ENCODE measurements at regions not wholly inside any gene's neighbourhood (a gene's known extent, or its start where the extent isn't known, plus 50 kb on each side); places are given as distances from the start of the nearest gene placed in this dataset.

DNA sequence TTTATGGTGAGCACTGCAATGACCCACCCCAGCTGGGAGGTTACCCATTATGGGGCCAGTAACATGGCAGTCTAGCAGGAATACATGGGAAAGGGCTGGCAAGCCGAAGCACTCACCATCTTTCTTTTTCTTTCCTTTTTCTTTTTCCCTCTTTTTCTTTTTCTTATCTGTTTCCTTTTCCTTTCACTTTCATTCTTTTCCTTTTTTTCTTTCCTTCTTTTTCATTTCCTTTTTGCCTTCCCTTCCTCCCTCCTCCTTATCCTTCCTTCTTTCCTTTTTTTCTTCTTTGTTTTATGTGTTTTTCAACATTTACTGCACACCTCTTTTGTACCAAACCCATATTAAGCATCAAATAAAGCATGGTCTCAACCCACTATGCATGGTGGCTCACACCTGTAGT lies 501.1 kb downstream of the MED13L start:
- H3K27ac ChIP-seq, result no peak overlapping the region
- TF ChIP-seq, protein P1, sequence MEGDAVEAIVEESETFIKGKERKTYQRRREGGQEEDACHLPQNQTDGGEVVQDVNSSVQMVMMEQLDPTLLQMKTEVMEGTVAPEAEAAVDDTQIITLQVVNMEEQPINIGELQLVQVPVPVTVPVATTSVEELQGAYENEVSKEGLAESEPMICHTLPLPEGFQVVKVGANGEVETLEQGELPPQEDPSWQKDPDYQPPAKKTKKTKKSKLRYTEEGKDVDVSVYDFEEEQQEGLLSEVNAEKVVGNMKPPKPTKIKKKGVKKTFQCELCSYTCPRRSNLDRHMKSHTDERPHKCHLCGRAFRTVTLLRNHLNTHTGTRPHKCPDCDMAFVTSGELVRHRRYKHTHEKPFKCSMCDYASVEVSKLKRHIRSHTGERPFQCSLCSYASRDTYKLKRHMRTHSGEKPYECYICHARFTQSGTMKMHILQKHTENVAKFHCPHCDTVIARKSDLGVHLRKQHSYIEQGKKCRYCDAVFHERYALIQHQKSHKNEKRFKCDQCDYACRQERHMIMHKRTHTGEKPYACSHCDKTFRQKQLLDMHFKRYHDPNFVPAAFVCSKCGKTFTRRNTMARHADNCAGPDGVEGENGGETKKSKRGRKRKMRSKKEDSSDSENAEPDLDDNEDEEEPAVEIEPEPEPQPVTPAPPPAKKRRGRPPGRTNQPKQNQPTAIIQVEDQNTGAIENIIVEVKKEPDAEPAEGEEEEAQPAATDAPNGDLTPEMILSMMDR (conservative IDR thresholded peaks at IDR 0.05), result no peak
- no peak for TF ChIP-seq ZFX (IDR thresholded peaks at IDR 0.05)

DNA sequence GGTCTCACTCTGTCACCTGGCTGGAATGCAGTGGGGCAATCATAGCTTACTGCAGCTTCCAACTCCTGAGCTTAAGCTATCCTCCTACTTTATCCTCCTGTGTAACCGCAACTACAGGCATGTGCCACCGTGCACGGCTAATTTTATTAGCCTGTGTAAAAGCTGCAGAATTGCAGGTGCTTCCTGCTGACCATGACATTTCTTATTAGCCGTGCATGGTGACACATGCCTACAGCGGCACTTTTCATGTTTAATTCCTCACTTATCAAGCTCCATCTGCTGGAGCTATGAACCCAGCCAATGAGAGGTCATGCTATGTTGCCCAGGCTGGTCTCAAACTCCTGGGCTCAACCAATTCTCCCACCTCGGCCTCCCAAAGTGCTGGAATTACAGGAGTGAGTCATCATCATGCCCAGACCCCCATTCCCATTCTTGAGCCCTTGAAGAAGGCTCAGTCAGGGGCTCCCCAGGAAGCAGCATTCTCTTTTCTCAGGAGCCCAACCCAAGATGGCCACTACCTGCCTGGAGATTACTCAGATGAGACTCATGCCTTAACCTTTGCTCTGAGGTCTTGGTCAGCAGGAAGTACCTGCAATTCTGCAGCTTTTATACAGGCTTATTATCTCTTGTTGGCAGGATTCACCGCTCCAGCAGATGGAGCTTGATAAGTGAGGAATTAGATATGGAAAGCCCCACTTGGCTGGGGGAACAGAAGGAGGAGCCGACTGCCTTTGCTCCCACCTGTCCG lies 503.2 kb downstream of the MED13L start:
- H3K27ac ChIP-seq, result peak overlapping the region; percentile 30; the same call in 1 of the 2 replicates
- TF ChIP-seq, protein P1 (conservative IDR thresholded peaks at IDR 0.05), result no peak
- no peak for TF ChIP-seq ZFX (IDR thresholded peaks at IDR 0.05)

DNA sequence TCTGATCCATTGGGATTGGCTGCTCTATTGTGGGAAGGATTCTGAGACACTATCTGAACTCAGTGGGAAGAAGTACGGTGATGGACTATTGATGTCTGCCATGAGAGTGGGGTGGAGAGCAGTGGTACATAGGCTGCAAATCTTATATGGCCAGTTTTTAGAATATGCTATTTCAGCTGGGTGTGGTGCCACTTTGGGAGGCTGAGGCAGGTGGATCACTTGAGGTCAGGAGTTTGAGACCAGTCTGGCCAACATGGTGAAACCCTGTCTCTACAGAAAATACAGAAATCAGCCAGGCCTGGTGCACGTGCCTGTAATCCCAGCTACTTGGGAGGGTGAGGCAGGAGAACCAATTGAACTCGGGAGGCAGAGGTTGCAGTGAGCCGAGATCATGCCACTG lies 505.9 kb downstream of the MED13L start:
- H3K27ac ChIP-seq, result no peak overlapping the region
- TF ChIP-seq ZFX (IDR thresholded peaks at IDR 0.05), result no peak
- TF ChIP-seq, protein P1 (conservative IDR thresholded peaks at IDR 0.05), result no peak

DNA sequence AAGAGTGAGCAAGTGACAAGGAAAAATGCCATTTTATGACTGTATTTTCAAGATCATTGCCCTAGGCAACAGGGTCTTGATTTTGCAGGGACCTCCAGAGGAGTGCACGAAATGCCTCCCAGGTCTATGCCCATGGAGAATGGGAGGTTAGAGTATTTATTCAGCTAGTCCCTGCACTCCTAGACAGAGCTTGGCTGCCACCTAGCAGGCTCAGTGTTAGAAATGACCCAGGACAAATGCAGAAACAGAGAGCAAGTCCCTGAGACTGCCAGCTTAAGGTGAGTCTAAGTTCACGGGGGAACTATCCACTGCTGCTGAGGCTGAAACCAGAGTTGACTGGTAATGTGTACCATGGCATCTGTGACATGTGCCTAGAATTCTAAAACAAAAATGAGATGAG lies 506.4 kb downstream of the MED13L start:
- no peak for TF ChIP-seq ZFX (IDR thresholded peaks at IDR 0.05)
- TF ChIP-seq, protein P1 (conservative IDR thresholded peaks at IDR 0.05), result peak; percentile 37
- H3K27ac ChIP-seq, result no peak overlapping the region

DNA sequence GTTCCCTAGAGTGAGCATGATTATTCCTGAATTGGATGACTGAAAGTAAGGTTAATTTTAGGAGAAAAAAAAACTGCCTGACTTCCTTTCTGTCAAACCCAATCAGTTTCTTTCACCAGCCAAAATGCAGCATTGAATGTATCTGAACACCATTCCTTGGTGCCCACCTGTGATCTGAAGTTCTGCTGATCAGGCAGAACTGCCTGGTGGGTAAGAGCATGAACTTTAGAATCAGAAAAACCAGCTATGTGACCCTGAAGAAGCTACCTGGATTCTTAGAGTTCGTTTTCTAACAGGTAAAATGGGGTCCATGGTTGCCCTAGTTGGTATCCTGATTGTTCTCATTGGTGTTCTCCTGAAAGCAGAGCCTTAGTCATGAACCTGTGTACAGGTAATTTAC lies 506.9 kb downstream of the MED13L start:
- H3K27ac ChIP-seq, result no peak overlapping the region

DNA sequence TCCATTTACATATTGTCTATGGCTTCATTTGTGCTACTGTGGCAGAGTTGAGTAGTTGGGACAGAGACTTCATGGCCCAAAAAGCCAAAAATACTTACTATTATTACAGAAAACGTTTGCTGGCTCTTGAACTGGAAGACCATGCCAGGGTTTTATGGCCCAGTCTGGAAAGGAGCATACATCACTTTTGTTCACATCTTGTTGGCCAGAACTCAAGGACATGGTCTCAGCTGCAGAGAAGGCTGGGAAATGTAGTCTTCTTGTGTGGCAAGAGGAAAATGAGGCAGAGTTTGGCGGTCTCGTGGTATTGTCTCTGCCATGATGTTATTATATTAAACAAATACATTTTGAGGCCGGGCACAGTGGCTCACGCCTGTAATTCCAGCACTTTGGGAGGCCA lies 509.6 kb downstream of the MED13L start:
- TF ChIP-seq, protein P1 (conservative IDR thresholded peaks at IDR 0.05), result no peak
- no peak overlapping the region for H3K27ac ChIP-seq

More for the DNA sequence above, 506.9 kb downstream of the MED13L start:
- TF ChIP-seq, protein P1 (conservative IDR thresholded peaks at IDR 0.05), result no peak
- TF ChIP-seq ZFX (IDR thresholded peaks at IDR 0.05), result no peak

DNA sequence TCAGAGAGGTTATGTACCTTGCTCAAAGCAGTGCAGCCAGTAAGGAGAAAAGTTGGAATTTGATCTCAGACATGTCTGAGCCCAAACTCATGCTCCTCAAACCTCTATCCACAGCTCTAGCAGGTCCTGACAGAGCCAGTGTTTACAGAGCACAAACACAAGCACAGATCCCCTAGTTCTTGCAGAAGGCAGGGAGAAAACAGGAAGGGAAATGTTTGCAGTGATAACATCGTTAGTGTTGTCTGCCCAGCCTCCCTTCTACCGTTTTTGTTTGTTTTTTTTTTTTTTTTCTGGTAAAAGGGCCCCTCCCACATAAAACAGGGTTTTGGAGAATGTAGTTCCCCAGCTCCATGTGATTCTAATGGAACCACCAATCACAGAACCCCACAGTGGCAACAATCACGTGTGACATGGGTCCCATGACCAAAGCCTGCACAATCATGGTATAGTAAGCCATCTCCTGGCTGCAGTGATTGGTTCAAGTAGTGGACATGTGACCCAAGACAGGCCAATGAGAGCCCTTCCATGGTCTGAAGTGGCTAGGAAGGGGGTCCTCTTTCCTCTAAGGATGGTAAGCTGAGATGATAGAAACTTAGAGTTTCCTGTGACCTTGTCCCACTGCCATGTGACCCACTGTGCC lies 513.4 kb downstream of the MED13L start:
- no peak for TF ChIP-seq ZFX (IDR thresholded peaks at IDR 0.05)
- TF ChIP-seq, protein P1 (conservative IDR thresholded peaks at IDR 0.05), result no peak

More for the DNA sequence above, 513.4 kb downstream of the MED13L start:
- peak overlapping the region; percentile 72 for H3K27ac ChIP-seq

Data from C4-2B (cell line).